ENCODE measurements at regions not wholly inside any gene's neighbourhood (a gene's known extent, or its start where the extent isn't known, plus 50 kb on each side); places are given as distances from the start of the nearest gene placed in this dataset.

- Mint-ChIP-seq H3K9me3 (ENCODE audit: low read depth, unreplicated experiment) (no peaks in the 10 kb centered on the region), H3K4me3 (ENCODE audit: low read depth, unreplicated experiment) (no peak overlapping the region), H3K27me3 (ENCODE audit: unreplicated experiment) (no peaks in the 10 kb centered on the region), H3K36me3 (ENCODE audit: insufficient read depth, unreplicated experiment) (no peaks in the 10 kb centered on the region), H3K4me1 (ENCODE audit: low read depth, unreplicated experiment) (no peaks in the 10 kb centered on the region), H3K27ac (ENCODE audit: unreplicated experiment) (no peak overlapping the region)
- no TSS peak for BruUV-seq (replicated peaks)
- DNase-seq, result no peak
- intact Hi-C loops (cut with micrococcal nuclease; ENCODE audit: unreplicated experiment), result loop anchor here (10.0 kb wide), 1 partner anchor 1065 kb away; no protein-coding TSS in a partner anchor
- CTCF ChIA-PET, result no interaction called here
- TF ChIP-seq CTCF (IDR thresholded peaks at IDR 0.05; ENCODE audit: unreplicated experiment), result no peak
Observed at GRCh38 chr3:152669560-152669959, 165.4 kb upstream of the P2RY1 start.

- no peak for TF ChIP-seq CTCF (IDR thresholded peaks at IDR 0.05; ENCODE audit: unreplicated experiment)
- H3K9me3 Mint-ChIP-seq (ENCODE audit: low read depth, unreplicated experiment), result no peaks in the 10 kb centered on the region
- H3K36me3 Mint-ChIP-seq (ENCODE audit: insufficient read depth, unreplicated experiment), result no peaks in the 10 kb centered on the region
- intact Hi-C loops (cut with micrococcal nuclease; ENCODE audit: unreplicated experiment), result no loop called here
- H3K27me3 Mint-ChIP-seq (ENCODE audit: unreplicated experiment), result no peaks in the 10 kb centered on the region
- BruUV-seq (replicated peaks), result no TSS peak
- H3K4me1 Mint-ChIP-seq (ENCODE audit: low read depth, unreplicated experiment), result no peaks in the 10 kb centered on the region
- H3K4me3 Mint-ChIP-seq (ENCODE audit: low read depth, unreplicated experiment), result no peak overlapping the region
- CTCF ChIA-PET, result interaction anchor here (0.5 kb wide), 1 partner anchor 1344 kb away, joined by 5 read pairs; no protein-coding TSS in a partner anchor
- DNase-seq, result no peak
- no peak overlapping the region for H3K27ac Mint-ChIP-seq (ENCODE audit: unreplicated experiment)
Observed at GRCh38 chr3:152671446-152672319, 163.2 kb upstream of the P2RY1 start.

DNA sequence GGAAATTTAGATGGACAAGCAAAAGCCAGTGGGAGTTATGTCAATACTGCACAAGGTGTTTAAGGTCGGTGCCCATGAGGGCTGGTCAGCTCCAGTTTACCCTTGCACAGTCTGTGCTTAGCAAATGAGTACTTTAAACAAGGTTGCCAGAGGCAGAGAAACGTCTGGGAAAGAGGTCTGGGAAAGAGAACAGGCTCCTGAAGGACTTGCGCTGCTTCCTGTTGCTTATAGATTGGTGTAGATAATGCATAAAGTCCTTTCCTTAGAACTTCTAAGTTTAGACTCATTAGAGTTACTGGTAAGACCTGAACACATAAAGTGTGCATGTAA, 162.6 kb upstream of the P2RY1 start:
- no peak overlapping the region for H3K27ac Mint-ChIP-seq (ENCODE audit: unreplicated experiment)
- no peaks in the 10 kb centered on the region for H3K27me3 Mint-ChIP-seq (ENCODE audit: unreplicated experiment)
- H3K36me3 Mint-ChIP-seq (ENCODE audit: insufficient read depth, unreplicated experiment), result no peaks in the 10 kb centered on the region
- H3K4me1 Mint-ChIP-seq (ENCODE audit: low read depth, unreplicated experiment), result no peaks in the 10 kb centered on the region
- intact Hi-C loops (cut with micrococcal nuclease; ENCODE audit: unreplicated experiment), result no loop called here
- CTCF ChIA-PET, result no interaction called here
- no peaks in the 10 kb centered on the region for H3K9me3 Mint-ChIP-seq (ENCODE audit: low read depth, unreplicated experiment)
- no TSS peak for BruUV-seq (replicated peaks)
- no peak for TF ChIP-seq CTCF (IDR thresholded peaks at IDR 0.05; ENCODE audit: unreplicated experiment)
- DNase-seq, result no peak
- H3K4me3 Mint-ChIP-seq (ENCODE audit: low read depth, unreplicated experiment), result no peak overlapping the region

DNA sequence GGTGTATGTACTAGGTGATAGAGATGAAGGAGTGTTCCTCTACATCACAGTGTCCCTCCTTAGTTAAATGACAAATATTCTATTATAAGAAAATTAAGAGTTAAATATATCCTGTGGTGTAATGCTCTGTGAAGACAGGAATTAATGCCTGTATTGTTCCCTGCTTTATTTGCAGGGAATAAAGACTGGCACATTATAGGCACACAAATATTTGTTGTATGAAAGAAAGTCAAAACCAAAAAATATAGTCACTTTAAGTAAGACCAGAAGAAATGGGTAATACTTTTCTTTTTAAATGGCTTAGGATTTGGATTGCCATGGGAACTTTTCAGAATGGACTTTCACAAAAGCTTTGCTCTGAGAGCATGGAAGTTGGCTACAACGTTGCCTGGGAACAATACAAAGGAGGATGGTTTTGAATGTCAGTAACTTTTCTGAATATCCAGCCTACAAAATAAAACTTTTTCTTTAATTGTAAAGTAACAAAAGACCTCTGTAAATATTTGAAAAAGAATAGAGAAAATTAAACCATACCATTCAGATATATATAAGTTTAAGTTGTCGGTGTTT, 158.0 kb upstream of the P2RY1 start:
- Mint-ChIP-seq H3K4me3 (ENCODE audit: low read depth, unreplicated experiment) (no peak overlapping the region), H3K9me3 (ENCODE audit: low read depth, unreplicated experiment) (no peaks in the 10 kb centered on the region), H3K36me3 (ENCODE audit: insufficient read depth, unreplicated experiment) (no peaks in the 10 kb centered on the region), H3K27me3 (ENCODE audit: unreplicated experiment) (no peaks in the 10 kb centered on the region), H3K4me1 (ENCODE audit: low read depth, unreplicated experiment) (no peaks in the 10 kb centered on the region), H3K27ac (ENCODE audit: unreplicated experiment) (no peak overlapping the region)
- intact Hi-C loops (cut with micrococcal nuclease; ENCODE audit: unreplicated experiment), result no loop called here
- TF ChIP-seq CTCF (IDR thresholded peaks at IDR 0.05; ENCODE audit: unreplicated experiment), result no peak
- no TSS peak for BruUV-seq (replicated peaks)
- CTCF ChIA-PET, result no interaction called here
- DNase-seq, result no peak

Measured in Calu3 (cell line).